ENCODE measurements at regions not wholly inside any gene's neighbourhood (a gene's known extent, or its start where the extent isn't known, plus 50 kb on each side); places are given as distances from the start of the nearest gene placed in this dataset.
"Not testable (repeated sequence)": the region's sequence is repeated elsewhere in the genome, so short reads cannot be mapped to it uniquely, and the experiment has no call there.

DNA sequence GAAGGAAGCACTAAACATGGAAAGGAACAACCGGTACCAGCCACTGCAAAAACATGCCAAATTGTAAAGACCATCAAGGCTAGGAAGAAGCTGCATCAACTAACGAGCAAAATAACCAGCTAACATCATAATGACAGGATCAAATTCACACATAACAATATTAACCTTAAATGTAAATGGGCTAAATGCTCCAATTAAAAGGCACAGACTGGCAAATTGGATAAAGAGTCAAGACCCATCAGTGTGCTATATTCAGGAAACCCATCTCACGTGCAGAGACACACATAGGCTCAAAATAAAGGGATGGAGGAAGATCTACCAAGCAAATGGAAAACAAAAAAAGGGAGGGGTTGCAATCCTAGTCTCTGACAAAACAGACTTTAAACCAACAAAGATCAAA is 126.3 kb upstream of the CAV2 start:
- FAIRE-seq; DNase-seq (ENCODE audit: low spot score): not testable (repeated sequence)

DNA sequence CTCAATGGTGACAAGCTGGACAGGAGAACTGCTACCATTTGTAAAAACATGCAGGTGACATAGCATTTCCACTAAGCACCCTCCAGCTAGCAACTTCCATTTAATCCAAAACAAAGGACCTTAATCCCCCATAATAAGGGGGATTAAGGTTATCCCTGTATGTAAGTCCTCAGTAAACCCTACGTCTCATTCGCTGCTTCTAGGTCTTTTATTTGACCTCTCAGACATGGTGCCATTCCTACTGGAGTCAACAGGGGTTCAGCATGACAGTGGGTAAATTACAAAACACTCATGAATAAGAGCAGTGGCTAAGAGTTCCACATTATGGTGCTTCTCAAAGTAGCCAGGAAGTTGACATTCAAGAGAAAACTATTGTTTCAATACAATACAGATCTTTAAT is 121.8 kb upstream of the CAV2 start:
- FAIRE-seq (no peak), DNase-seq (ENCODE audit: low spot score) (no peak)

- DNase-seq (ENCODE audit: low spot score) = no peak
- FAIRE-seq = no peak
Observed at GRCh38 chr7:116380025-116380424, 119.5 kb upstream of the CAV2 start.

- no peak for FAIRE-seq
- no peak for DNase-seq (ENCODE audit: low spot score)
Observed at GRCh38 chr7:116382375-116382774, 117.2 kb upstream of the CAV2 start.

- no peak for FAIRE-seq
- DNase-seq (ENCODE audit: low spot score) = no peak
Observed at GRCh38 chr7:116384936-116385635, 114.5 kb upstream of the CAV2 start.

DNA sequence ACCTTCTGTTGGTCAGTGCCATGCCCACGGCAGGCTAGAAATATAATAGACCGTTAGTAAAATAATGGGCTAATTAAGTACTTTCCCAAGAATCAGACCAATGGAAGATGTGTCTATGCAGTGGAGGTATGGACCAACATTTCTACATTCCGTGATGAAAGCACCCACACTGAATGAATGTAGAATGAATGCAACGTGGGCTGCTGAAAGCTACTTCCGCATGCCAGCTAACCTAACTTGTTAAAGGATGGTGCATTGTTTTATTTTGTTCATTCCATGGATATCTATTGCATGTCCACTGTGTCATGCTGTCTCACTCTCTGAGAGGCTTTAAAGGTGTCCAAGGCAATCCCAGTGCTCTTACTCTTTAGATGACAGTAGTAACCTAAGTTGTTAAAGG is 112.9 kb upstream of the CAV2 start:
- DNase-seq (ENCODE audit: low spot score) (no peak), FAIRE-seq (no peak)

GRCh38 chr7:116390363-116390762 is 109.2 kb upstream of the CAV2 start:
- DNase-seq (ENCODE audit: low spot score) (no peak), FAIRE-seq (no peak)

GRCh38 chr7:116392806-116393205 is 106.7 kb upstream of the CAV2 start:
- DNase-seq (ENCODE audit: low spot score) (no peak), FAIRE-seq (no peak)

DNA sequence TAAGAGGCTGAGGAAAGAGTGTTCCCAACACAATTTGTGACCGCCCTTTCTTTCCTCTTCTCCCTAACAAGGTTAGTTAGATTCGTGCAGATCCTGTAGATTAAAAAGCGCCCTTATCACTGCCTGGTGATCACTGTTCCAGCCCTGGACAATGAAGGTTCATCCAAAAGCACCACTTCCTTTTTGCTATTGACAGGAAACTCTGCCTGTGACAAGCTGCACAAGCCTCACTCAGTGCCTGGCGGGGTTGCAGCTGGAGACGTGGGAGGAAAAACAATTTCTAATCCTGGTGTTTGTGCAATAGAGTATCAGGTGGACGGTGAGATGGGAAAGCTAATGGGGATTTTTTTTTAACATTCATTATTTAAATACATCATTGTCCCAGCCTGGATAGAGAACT is 105.9 kb upstream of the CAV2 start:
- FAIRE-seq (no peak), DNase-seq (ENCODE audit: low spot score) (no peak)

GRCh38 chr7:116394106-116394505 is 105.4 kb upstream of the CAV2 start:
- DNase-seq (ENCODE audit: low spot score) (no peak), FAIRE-seq (no peak)

- DNase-seq (ENCODE audit: low spot score) = peak; percentile 79
- peak; percentile 13 for FAIRE-seq
Observed at GRCh38 chr7:116395141-116395791, 104.3 kb upstream of the CAV2 start.

- FAIRE-seq (no peak), DNase-seq (ENCODE audit: low spot score) (no peak)
Observed at GRCh38 chr7:116398672-116399071, 100.9 kb upstream of the CAV2 start.

DNA sequence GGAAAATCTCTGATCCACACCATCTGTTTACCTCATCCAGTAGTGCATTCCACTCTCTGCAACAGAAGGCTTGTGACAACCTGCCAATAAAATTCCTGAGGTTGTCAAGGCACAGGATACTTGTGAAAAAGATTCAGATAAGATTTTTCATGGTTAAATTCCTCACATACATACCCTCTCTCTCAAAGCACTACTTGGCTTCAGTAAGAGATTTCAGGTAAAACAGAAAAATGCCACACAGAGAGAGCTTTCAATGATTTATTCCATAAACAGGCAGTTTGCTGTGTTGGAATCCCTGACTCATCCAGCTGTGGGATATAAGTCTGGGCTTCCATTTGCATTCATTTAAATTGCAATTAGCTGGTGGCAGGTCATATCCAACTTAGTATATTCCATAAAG is 99.7 kb upstream of the CAV2 start:
- DNase-seq (ENCODE audit: low spot score) (peak; percentile 32), FAIRE-seq (no peak)

DNA sequence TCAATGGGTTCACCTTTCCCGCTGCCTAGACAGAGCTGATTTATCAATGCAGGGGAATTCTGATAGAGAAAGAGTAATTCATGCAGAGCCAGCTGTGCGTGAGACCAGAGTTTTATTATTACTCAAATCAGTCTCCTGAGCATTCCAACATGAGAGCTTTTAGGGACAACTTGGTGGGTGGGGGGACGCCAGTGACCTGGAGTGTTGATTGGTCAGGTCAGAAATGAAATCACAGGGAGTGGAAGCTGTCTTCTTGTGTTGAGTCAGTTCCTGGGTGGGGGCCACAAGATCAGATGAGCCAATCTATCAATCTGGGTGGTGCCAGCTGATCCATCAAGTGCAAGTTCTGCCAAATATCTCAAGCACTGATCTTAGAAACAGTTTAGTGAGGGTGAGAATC is 99.0 kb upstream of the CAV2 start:
- no peak for DNase-seq (ENCODE audit: low spot score)
- no peak for FAIRE-seq

GRCh38 chr7:116401711-116402110 is 97.8 kb upstream of the CAV2 start:
- no peak for FAIRE-seq

DNA sequence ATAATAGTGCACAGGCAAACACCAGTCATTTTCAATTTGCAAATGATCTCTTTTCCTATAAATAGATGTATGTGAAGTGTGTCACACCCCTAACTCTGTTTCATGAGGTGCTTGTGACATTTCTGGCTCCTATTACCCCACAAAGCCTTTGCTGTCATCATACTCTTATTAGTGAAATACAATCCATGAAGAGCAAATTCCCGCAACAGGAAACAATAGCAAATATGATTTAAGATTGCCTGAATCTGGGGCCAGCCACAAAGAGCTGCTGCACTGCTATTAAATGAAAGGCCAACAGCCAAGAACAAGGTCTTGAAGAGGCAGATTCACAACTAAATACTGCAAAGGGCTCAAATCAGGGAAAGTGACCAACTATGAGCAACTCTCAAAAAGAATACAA is 96.3 kb upstream of the CAV2 start:
- DNase-seq (ENCODE audit: low spot score) (no peak), FAIRE-seq (no peak)

More at GRCh38 chr7:116401711-116402110, 97.8 kb upstream of the CAV2 start:
- DNase-seq (ENCODE audit: low spot score) = no peak

- DNase-seq (ENCODE audit: low spot score) (no peak), FAIRE-seq (no peak)
Observed at GRCh38 chr7:116404389-116404788, 95.1 kb upstream of the CAV2 start.

- no peak for FAIRE-seq
- no peak for DNase-seq (ENCODE audit: low spot score)
Observed at GRCh38 chr7:116405810-116406209, 93.7 kb upstream of the CAV2 start.

DNA sequence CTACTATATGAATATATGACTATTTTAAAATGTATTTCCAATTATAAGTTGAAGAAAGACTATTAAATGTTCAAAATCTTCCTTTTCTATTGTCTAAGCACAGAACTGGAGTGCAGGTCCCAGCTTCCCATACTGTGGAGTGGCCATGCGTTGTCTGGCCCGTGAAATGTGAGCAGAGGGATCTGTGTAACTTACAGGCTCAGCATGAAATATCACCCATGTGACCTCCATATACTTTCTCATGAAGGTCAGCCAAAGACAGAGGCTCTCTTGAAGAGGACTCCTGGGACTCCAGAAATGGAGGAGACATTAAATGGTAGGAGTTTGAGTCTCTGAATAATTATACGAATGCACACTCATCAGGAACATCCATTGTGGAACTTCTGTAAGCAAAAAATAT is 92.4 kb upstream of the CAV2 start:
- DNase-seq (ENCODE audit: low spot score) = no peak
- FAIRE-seq = no peak

DNA sequence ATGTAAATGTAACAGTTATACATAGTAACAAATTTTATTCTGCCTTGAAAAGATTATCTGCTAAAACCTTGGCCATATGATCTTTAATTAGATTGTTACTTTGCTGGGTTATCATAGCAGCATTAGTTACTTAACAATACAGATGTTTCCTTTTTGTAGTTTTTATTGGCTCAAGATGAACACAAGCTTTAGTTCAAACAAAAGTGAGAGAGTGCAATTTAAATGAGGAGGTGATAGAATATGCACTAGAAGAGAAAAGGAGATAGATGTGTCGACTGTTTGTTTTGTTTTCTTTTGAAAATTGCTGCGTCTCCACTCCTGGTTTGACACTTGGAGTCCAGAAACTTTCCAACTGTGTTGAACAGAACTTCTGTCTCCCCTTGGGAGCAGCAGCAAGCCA is 91.4 kb upstream of the CAV2 start:
- DNase-seq (ENCODE audit: low spot score) (no peak), FAIRE-seq (no peak)

DNA sequence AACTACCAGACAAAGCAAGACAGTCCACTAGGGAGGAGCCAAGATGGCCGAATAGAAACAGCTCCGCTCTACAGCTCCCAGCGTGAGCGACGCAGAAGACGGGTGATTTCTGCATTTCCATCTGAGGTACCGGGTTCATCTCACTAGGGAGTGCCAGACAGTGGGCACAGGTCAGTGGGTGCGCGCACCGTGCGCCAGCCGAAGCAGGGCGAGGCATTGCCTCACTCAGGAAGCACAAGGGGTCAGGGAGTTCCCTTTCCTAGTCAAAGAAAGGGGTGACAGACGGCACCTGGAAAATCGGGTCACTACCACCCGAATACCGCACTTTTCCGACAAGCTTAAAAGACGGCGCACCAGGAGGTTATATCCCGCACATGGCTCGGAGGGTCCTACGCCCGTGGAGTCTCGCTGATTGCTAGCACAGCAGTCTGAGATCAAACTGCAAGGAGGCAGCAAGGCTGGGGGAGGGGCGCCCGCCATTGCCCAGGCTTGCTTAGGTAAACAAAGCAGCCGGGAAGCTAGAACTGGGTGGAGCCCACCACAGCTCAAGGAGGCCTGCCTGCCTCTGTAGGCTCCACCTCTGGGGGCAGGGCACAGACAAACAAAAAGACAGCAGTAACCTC is 90.6 kb upstream of the CAV2 start:
- DNase-seq (ENCODE audit: low spot score); FAIRE-seq: not testable (repeated sequence)

- not testable (repeated sequence) for FAIRE-seq; DNase-seq (ENCODE audit: low spot score)
Observed at GRCh38 chr7:116410694-116411093, 88.8 kb upstream of the CAV2 start.

All from urothelium cell line (cell line).